Ectodermal cell (in vitro differentiated cells): ENCODE measurements at regions not wholly inside any gene's neighbourhood (a gene's known extent, or its start where the extent isn't known, plus 50 kb on each side); places are given as distances from the start of the nearest gene placed in this dataset.

ENCODE experiments used
- H3K27ac ChIP-seq: 2 replicates; pipeline ENCODE4 v1.7.0; 2013; ENCODE audit warnings: mild to moderate bottlenecking, low read depth, low read length; ENCODE audit not compliant: insufficient read depth, poor library complexity, severe bottlenecking
- H3K27me3 ChIP-seq: 2 replicates; pipeline ENCODE4 v1.7.0; 2013; ENCODE audit warnings: mild to moderate bottlenecking, low read length; ENCODE audit not compliant: insufficient read depth, control insufficient read depth, poor library complexity, severe bottlenecking
- H3K36me3 ChIP-seq: one replicate; pipeline ENCODE4 v1.7.0; 2013; ENCODE audit warnings: low read length; ENCODE audit not compliant: control insufficient read depth, insufficient read depth
- H3K4me1 ChIP-seq: one replicate; pipeline ENCODE4 v1.7.0; 2013; ENCODE audit warnings: low read length; ENCODE audit not compliant: control insufficient read depth, insufficient read depth
- H3K4me3 ChIP-seq: 2 replicates; pipeline ENCODE4 v1.7.0; 2013; ENCODE audit warnings: low read depth, low read length, control low read depth; ENCODE audit not compliant: insufficient read depth
- H3K9me3 ChIP-seq: 2 replicates; pipeline ENCODE4 v1.7.0; 2013; ENCODE audit warnings: mild to moderate bottlenecking, low read length, moderate library complexity; ENCODE audit not compliant: control insufficient read depth
- WGBS, 2 experiments: methylation state at CpG; one replicate each; pipeline ENCODE4 v1.1.7; 2013; ENCODE audit warnings: missing lambda C conversion rate in 2 of 2; 5-methylcytosine and 5-hydroxymethylcytosine counted together

GRCh38 chr6:147911057-147911456 lies 402.6 kb downstream of the SAMD5 start:
- no peaks in the 10 kb centered on the region for H3K9me3 ChIP-seq
- H3K4me1 ChIP-seq, result no peaks in the 10 kb centered on the region
- no peaks in the 10 kb centered on the region for H3K27me3 ChIP-seq
- H3K4me3 ChIP-seq, result no peak overlapping the region
- no peaks in the 10 kb centered on the region for H3K36me3 ChIP-seq
- WGBS, 2 experiments, result 91 to 94% methylated on average over 3 of the region's 3 CpGs
- no peak overlapping the region for H3K27ac ChIP-seq

DNA sequence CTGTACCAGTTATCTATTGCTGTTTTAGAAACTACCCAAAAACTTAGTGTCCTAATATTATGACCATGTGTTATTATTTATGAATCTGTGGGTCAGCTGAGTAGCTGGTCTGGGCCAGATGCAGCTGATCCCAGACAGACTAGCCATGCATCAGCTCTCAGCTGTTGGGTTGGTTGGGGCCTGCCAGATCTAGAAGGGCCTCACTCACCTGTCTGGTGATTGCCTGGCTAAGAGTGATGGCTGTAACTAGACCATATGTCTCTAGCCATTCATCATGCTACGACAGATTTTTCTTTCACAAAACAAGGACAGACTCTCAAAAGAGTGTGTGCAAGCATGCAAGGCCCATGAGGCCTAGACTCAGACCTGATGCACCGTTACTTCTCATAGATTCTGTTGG lies 403.2 kb downstream of the SAMD5 start:
- no peak overlapping the region for H3K27ac ChIP-seq
- WGBS, 2 experiments, result 85 to 92% methylated on average over 2 of the region's 2 CpGs

GRCh38 chr6:147922799-147923198 lies 414.3 kb downstream of the SAMD5 start:
- WGBS, 2 experiments, result 69 to 70% methylated on average over 7 of the region's 7 CpGs
- no peak overlapping the region for H3K4me3 ChIP-seq

More for the DNA sequence above, 403.2 kb downstream of the SAMD5 start:
- Histone ChIP-seq H3K27me3 (no peaks in the 10 kb centered on the region), H3K9me3 (no peaks in the 10 kb centered on the region), H3K4me3 (no peak overlapping the region), H3K4me1 (no peaks in the 10 kb centered on the region), H3K36me3 (no peaks in the 10 kb centered on the region)

GRCh38 chr6:147924598-147924997 lies 416.1 kb downstream of the SAMD5 start:
- H3K36me3 ChIP-seq, result no peaks in the 10 kb centered on the region
- no peaks in the 10 kb centered on the region for H3K9me3 ChIP-seq
- no peaks in the 10 kb centered on the region for H3K4me1 ChIP-seq
- H3K27me3 ChIP-seq, result no peaks in the 10 kb centered on the region
- H3K27ac ChIP-seq, result no peak overlapping the region
- no CpG with 5 or more reads among the region's 1 CpG for WGBS, 2 experiments
- H3K4me3 ChIP-seq, result no peak overlapping the region

More at GRCh38 chr6:147922799-147923198, 414.3 kb downstream of the SAMD5 start:
- H3K27me3 ChIP-seq, result no peaks in the 10 kb centered on the region
- no peaks in the 10 kb centered on the region for H3K9me3 ChIP-seq
- no peaks in the 10 kb centered on the region for H3K4me1 ChIP-seq
- H3K27ac ChIP-seq, result no peak overlapping the region
- no peaks in the 10 kb centered on the region for H3K36me3 ChIP-seq

DNA sequence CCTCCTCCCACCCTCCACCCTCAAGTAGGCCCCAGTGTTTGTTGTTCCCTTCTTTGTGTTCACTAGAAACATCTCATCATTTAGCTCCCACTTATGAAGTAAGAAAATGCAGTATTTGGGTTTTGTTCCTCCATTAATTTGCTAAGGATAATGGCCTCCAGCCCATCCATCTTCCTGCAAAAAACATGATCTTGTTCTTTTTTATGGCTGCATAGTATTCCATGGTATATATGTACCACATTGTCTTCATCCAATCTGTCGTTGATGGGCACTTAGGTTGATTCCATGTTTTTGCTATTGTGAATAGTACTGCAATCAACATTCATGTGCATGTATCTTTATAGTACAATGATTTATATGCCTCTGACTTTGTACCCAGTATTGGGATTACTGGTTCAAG lies 416.8 kb upstream of the SASH1 start:
- Histone ChIP-seq H3K36me3 (no peaks in the 10 kb centered on the region), H3K4me3 (no peak overlapping the region), H3K27me3 (no peaks in the 10 kb centered on the region), H3K27ac (no peak overlapping the region), H3K4me1 (no peaks in the 10 kb centered on the region), H3K9me3 (no peaks in the 10 kb centered on the region)
- WGBS, 2 experiments, result no CpG with 5 or more reads among the region's 1 CpG

DNA sequence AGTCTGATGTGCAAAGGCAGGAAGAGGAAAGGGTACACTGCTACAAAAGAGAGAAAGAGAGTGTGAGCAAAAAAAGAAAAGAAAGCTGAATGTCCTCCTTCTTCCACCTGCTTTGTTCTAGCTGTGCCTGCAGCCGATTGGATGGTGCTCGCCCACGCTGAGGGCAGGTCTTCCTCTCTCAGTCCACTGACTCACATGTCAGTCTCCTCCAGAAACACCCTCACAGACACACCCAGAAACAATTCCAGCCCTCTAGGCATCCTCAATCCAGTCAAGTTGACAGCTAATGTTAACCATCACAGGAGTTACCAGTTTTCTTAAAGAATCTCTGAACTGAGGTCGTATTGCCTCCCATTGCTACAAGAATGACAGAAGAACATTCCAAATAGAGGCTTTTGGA lies 411.9 kb upstream of the SASH1 start:
- H3K9me3 ChIP-seq, result no peaks in the 10 kb centered on the region
- no peaks in the 10 kb centered on the region for H3K36me3 ChIP-seq
- no peaks in the 10 kb centered on the region for H3K4me1 ChIP-seq
- 82 to 91% methylated on average over 4 of the region's 4 CpGs for WGBS, 2 experiments
- H3K27ac ChIP-seq, result no peak overlapping the region
- H3K27me3 ChIP-seq, result no peaks in the 10 kb centered on the region
- H3K4me3 ChIP-seq, result no peak overlapping the region

GRCh38 chr6:147933224-147933623 lies 409.4 kb upstream of the SASH1 start:
- Histone ChIP-seq H3K9me3 (no peaks in the 10 kb centered on the region), H3K4me1 (no peaks in the 10 kb centered on the region), H3K27ac (no peak overlapping the region), H3K36me3 (no peaks in the 10 kb centered on the region), H3K4me3 (no peak overlapping the region), H3K27me3 (no peaks in the 10 kb centered on the region)
- WGBS, 2 experiments, result 10 to 45% methylated on average over 1 of the region's 1 CpG

GRCh38 chr6:147935656-147936055 lies 407.0 kb upstream of the SASH1 start:
- Histone ChIP-seq H3K27me3 (no peaks in the 10 kb centered on the region), H3K36me3 (no peaks in the 10 kb centered on the region), H3K27ac (no peak overlapping the region), H3K4me1 (no peaks in the 10 kb centered on the region), H3K4me3 (no peak overlapping the region), H3K9me3 (no peaks in the 10 kb centered on the region)

- Histone ChIP-seq H3K27ac (no peak overlapping the region), H3K9me3 (no peaks in the 10 kb centered on the region), H3K27me3 (no peaks in the 10 kb centered on the region), H3K36me3 (no peaks in the 10 kb centered on the region), H3K4me1 (no peaks in the 10 kb centered on the region), H3K4me3 (no peak overlapping the region)
- WGBS, 2 experiments, result 93 to 98% methylated on average over 2 of the region's 2 CpGs
Observed at GRCh38 chr6:147936703-147937470, 405.8 kb upstream of the SASH1 start.

- no peaks in the 10 kb centered on the region for H3K4me1 ChIP-seq
- no peaks in the 10 kb centered on the region for H3K27me3 ChIP-seq
- no peak overlapping the region for H3K27ac ChIP-seq
- 60 to 61% methylated on average over 4 of the region's 4 CpGs for WGBS, 2 experiments
- H3K36me3 ChIP-seq, result no peaks in the 10 kb centered on the region
- H3K4me3 ChIP-seq, result no peak overlapping the region
- H3K9me3 ChIP-seq, result no peaks in the 10 kb centered on the region
Observed at GRCh38 chr6:147941143-147941542, 401.5 kb upstream of the SASH1 start.
